HG02885 (cell line): ENCODE measurements at regions not wholly inside any gene's neighbourhood (a gene's known extent, or its start where the extent isn't known, plus 50 kb on each side); places are given as distances from the start of the nearest gene placed in this dataset.
"Not testable (repeated sequence)": the region's sequence is repeated elsewhere in the genome, so short reads cannot be mapped to it uniquely, and the experiment has no call there.

ENCODE experiments used
- ATAC-seq: cut with Tn5 transposase; IDR thresholded peaks from one replicate; pipeline ENCODE4 v1.9.1; 2021; ENCODE audit warnings: mild to moderate bottlenecking; ENCODE audit not compliant: unreplicated experiment, poor library complexity

- no peak for ATAC-seq
Measured at GRCh38 chr12:30578426-30578825, 117.2 kb downstream of the IPO8 start.

- no peak for ATAC-seq
Measured at GRCh38 chr12:30573145-30573544, 122.5 kb downstream of the IPO8 start.

- no peak for ATAC-seq
Measured at GRCh38 chr12:30570211-30570890, 125.3 kb downstream of the IPO8 start.

- no peak for ATAC-seq
Measured at GRCh38 chr12:30569426-30569825, 126.2 kb downstream of the IPO8 start.

- no peak for ATAC-seq
Measured at GRCh38 chr12:30568453-30568852, 127.2 kb downstream of the IPO8 start.

GRCh38 chr12:30567082-30567481 lies 128.6 kb downstream of the IPO8 start:
- no peak for ATAC-seq

GRCh38 chr12:30564394-30564793 lies 131.3 kb downstream of the IPO8 start:
- ATAC-seq: no peak

GRCh38 chr12:30548203-30548602 lies 147.5 kb downstream of the IPO8 start:
- no peak for ATAC-seq

GRCh38 chr12:30546121-30546520 lies 149.5 kb downstream of the IPO8 start:
- no peak for ATAC-seq

- ATAC-seq: not testable (repeated sequence)
Measured at GRCh38 chr12:30544704-30545103, 151.0 kb downstream of the IPO8 start.

- ATAC-seq: no peak
Measured at GRCh38 chr12:30537228-30537627, 158.4 kb downstream of the IPO8 start.

GRCh38 chr12:30533558-30534265 lies 162.0 kb downstream of the IPO8 start:
- ATAC-seq: no peak

- no peak for ATAC-seq
Measured at GRCh38 chr12:30531731-30532678, 163.7 kb downstream of the IPO8 start.

- ATAC-seq: no peak
Measured at GRCh38 chr12:30529489-30530269, 166.0 kb downstream of the IPO8 start.

GRCh38 chr12:30525171-30525570 lies 170.5 kb downstream of the IPO8 start:
- ATAC-seq: no peak

GRCh38 chr12:30520285-30520684 lies 175.4 kb downstream of the IPO8 start:
- not testable (repeated sequence) for ATAC-seq

- ATAC-seq: no peak
Measured at GRCh38 chr12:30519535-30519934, 176.1 kb downstream of the IPO8 start.

- no peak for ATAC-seq
Measured at GRCh38 chr12:30517320-30517719, 178.3 kb downstream of the IPO8 start.

GRCh38 chr12:30515351-30515750 lies 180.3 kb downstream of the IPO8 start:
- no peak for ATAC-seq

GRCh38 chr12:30514666-30515065 lies 181.0 kb downstream of the IPO8 start:
- ATAC-seq: no peak
